HepG2 (cell line): ENCODE measurements at regions not wholly inside any gene's neighbourhood (a gene's known extent, or its start where the extent isn't known, plus 50 kb on each side); places are given as distances from the start of the nearest gene placed in this dataset.

Source experiments
- ATAC-seq: fragments of 200-7000 bp; cut with Tn5 transposase; 3 replicates; pipeline ENCODE4 v1.9.1; 2020; ENCODE audit warnings: mild to moderate bottlenecking, moderate library complexity
- BruUV-seq: library from RNA; stranded (reverse); fragments of 400-500 nt; replicated peaks from 2 replicates; lab custom pipeline; 2021; lab: Mats Ljungman, UMichigan
- CTCF ChIA-PET: fragments of 300-600 bp; formaldehyde crosslinking; extraction: SDS; loops from one replicate; lab custom pipeline; 2021; ENCODE audit warnings: low total read pairs, inconsistent platforms, low intra/inter-chr PET ratio; lab: Yijun Ruan, JAX
- POLR2A ChIA-PET: fragments of 350-600 bp; sonication (Branson Sonifier 250); formaldehyde crosslinking; loops from one replicate; lab custom pipeline; 2020; ENCODE audit warnings: antibody characterized with exemption, inconsistent platforms; lab: Yijun Ruan, JAX
- DNase-seq: peaks from one replicate; pipeline ENCODE4 v3.0.0-alpha.2; 2015; ENCODE audit warnings: low spot score
- FAIRE-seq: peaks from 3 replicates; lab custom pipeline; 2011; peaks lifted over from hg19 to GRCh38; lab: Jason Lieb, UNC
- H2AFZ ChIP-seq: one replicate; pipeline ENCODE4 v1.6.1; 2011; ENCODE audit warnings: low read length, inconsistent platforms
- H3K27ac ChIP-seq: fragments of 300-600 bp; 3 replicates; pipeline ENCODE4 v1.8.0; 2011; ENCODE audit warnings: mixed run types, mild to moderate bottlenecking, mixed read lengths, low read length, inconsistent platforms; ENCODE audit not compliant: insufficient read depth; ENCODE audit errors: extremely low read length
- H3K27me3 ChIP-seq, 2 experiments: fragments of 200-600 bp in 1 of 2; 2 replicates in 1 of 2; 3 replicates in 1 of 2; pipeline versions ENCODE4 v1.6.0 to v1.8.0; 2011; ENCODE audit warnings: low read length in 2 of 2, mild to moderate bottlenecking in 2 of 2, moderate library complexity in 2 of 2, inconsistent platforms in 1 of 2; ENCODE audit not compliant: insufficient read depth in 2 of 2, control insufficient read depth in 1 of 2
- H3K36me3 ChIP-seq, 2 experiments: fragments of 200-600 bp in 1 of 2; replicated peaks in 1 of 2; 2 replicates in 1 of 2; 3 replicates in 1 of 2; pipeline versions ENCODE4 v1.5.1 to v1.8.0; 2011; ENCODE audit warnings: low read length in 2 of 2, inconsistent platforms in 1 of 2; ENCODE audit not compliant: insufficient read depth in 2 of 2, control insufficient read depth in 1 of 2
- H3K4me1 ChIP-seq: 2 replicates; pipeline ENCODE4 v1.5.1; 2012; ENCODE audit warnings: low read length, inconsistent platforms; ENCODE audit not compliant: insufficient read depth
- H3K4me2 ChIP-seq: 2 replicates; pipeline ENCODE4 v1.6.0; 2011; ENCODE audit warnings: low read depth, low read length, inconsistent platforms
- H3K4me3 ChIP-seq, 3 experiments: fragments of 200-600 bp in 1 of 3; sonication (generic), shearing (Covaris generic) in 1 of 3; replicated peaks in 1 of 3; 2 replicates each; pipeline ENCODE4 v1.5.1; 2011 to 2016; ENCODE audit warnings: low read length in 3 of 3, inconsistent platforms in 2 of 3, low read depth in 2 of 3, mild to moderate bottlenecking in 2 of 3, control low read depth in 1 of 3, mixed read lengths in 1 of 3; ENCODE audit not compliant: insufficient read depth in 1 of 3
- H3K79me2 ChIP-seq: one replicate; pipeline ENCODE4 v1.6.1; 2011; ENCODE audit warnings: low read length, inconsistent platforms; ENCODE audit not compliant: insufficient read depth
- H3K9ac ChIP-seq: 2 replicates; pipeline ENCODE4 v1.6.0; 2011; ENCODE audit warnings: mild to moderate bottlenecking, low read depth, low read length, inconsistent platforms; ENCODE audit not compliant: insufficient read depth
- H3K9me3 ChIP-seq: 2 replicates; pipeline ENCODE4 v1.5.1; 2012; ENCODE audit warnings: mild to moderate bottlenecking, low read length
- H4K20me1 ChIP-seq: 2 replicates; pipeline ENCODE4 v1.6.0; 2011; ENCODE audit warnings: inconsistent platforms, mild to moderate bottlenecking, low read length, moderate library complexity; ENCODE audit not compliant: insufficient read depth
- ARID2 ChIP-seq: sonication (generic); formaldehyde crosslinking; IDR thresholded peaks from 2 replicates; pipeline ENCODE4 v1.8.1; 2022; ENCODE audit warnings: mild to moderate bottlenecking, missing genetic modification reagents, borderline replicate concordance
- DNMT3B ChIP-seq: conservative IDR thresholded peaks from 2 replicates; pipeline ENCODE4 v1.6.1; 2016; ENCODE audit warnings: missing biosample characterization, control low read depth
- HOXA3 ChIP-seq: sonication (generic); formaldehyde crosslinking; IDR thresholded peaks from 2 replicates; pipeline ENCODE4 v1.5.0; 2020; ENCODE audit warnings: missing genetic modification reagents
- KAT7 ChIP-seq: IDR thresholded peaks from 2 replicates; pipeline ENCODE4 v1.6.1; 2018; ENCODE audit warnings: borderline replicate concordance, missing compliant biosample characterization
- KDM1A ChIP-seq: IDR thresholded peaks from 2 replicates; pipeline ENCODE4 v1.6.1; 2016; ENCODE audit warnings: missing compliant biosample characterization
- NCOA1 ChIP-seq: sonication (generic); formaldehyde crosslinking; IDR thresholded peaks from 2 replicates; pipeline ENCODE4 v1.9.0; 2021; ENCODE audit warnings: missing genetic modification reagents
- PRMT3 ChIP-seq: sonication (generic); formaldehyde crosslinking; IDR thresholded peaks from 2 replicates; pipeline ENCODE4 v1.8.1; 2022; ENCODE audit warnings: low read depth, mild to moderate bottlenecking, moderate library complexity, missing genetic modification reagents, borderline replicate concordance
- THYN1 ChIP-seq: sonication (generic); formaldehyde crosslinking; IDR thresholded peaks from 2 replicates; pipeline ENCODE4 v1.8.1; 2023; ENCODE audit warnings: low read depth, mild to moderate bottlenecking, moderate library complexity, missing genetic modification reagents, borderline replicate concordance
- ZBTB1 ChIP-seq: sonication (generic); formaldehyde crosslinking; IDR thresholded peaks from 2 replicates; pipeline ENCODE4 v1.4.0; 2020; ENCODE audit warnings: missing genetic modification reagents, borderline replicate concordance
- ZBTB21 ChIP-seq: sonication (generic); formaldehyde crosslinking; IDR thresholded peaks from 2 replicates; pipeline ENCODE4 v1.4.0; 2020; ENCODE audit warnings: missing genetic modification reagents
- ZEB1 ChIP-seq: IDR thresholded peaks from 2 replicates; pipeline ENCODE4 v1.6.1; 2012; ENCODE audit warnings: mild to moderate bottlenecking, low read depth, inconsistent platforms; ENCODE audit not compliant: insufficient replicate concordance
- ZKSCAN5 ChIP-seq: sonication (generic); formaldehyde crosslinking; IDR thresholded peaks from 2 replicates; pipeline ENCODE4 v1.5.1; 2020; ENCODE audit warnings: mild to moderate bottlenecking, missing genetic modification reagents
- ZMYM3 ChIP-seq: sonication (generic); formaldehyde crosslinking; IDR thresholded peaks from 2 replicates; pipeline ENCODE4 v1.5.1; 2020; ENCODE audit warnings: mild to moderate bottlenecking, missing genetic modification reagents
- ZNF225 ChIP-seq: sonication (generic); formaldehyde crosslinking; IDR thresholded peaks from 2 replicates; pipeline ENCODE4 v1.4.0; 2020; ENCODE audit warnings: mild to moderate bottlenecking, missing genetic modification reagents
- ZNF317 ChIP-seq: sonication (generic); formaldehyde crosslinking; IDR thresholded peaks from 2 replicates; pipeline ENCODE4 v1.5.0; 2020; ENCODE audit warnings: mild to moderate bottlenecking, missing genetic modification reagents
- ZNF768 ChIP-seq: sonication (generic); formaldehyde crosslinking; IDR thresholded peaks from 2 replicates; pipeline ENCODE4 v1.4.0; 2020; ENCODE audit warnings: missing genetic modification reagents
- ZNF775 ChIP-seq: sonication (generic); formaldehyde crosslinking; IDR thresholded peaks from 2 replicates; pipeline ENCODE4 v1.4.0; 2020; ENCODE audit warnings: missing genetic modification reagents, mild to moderate bottlenecking, moderate library complexity, borderline replicate concordance
- ZSCAN20 ChIP-seq: sonication (generic); formaldehyde crosslinking; IDR thresholded peaks from 2 replicates; pipeline ENCODE4 v1.4.0; 2020; ENCODE audit warnings: missing genetic modification reagents, mild to moderate bottlenecking, borderline replicate concordance
- WGBS: methylation state at CpG from one replicate; pipeline ENCODE4 v1.1.6; 2017; ENCODE audit warnings: low lambda C conversion rate; 5-methylcytosine and 5-hydroxymethylcytosine counted together
- in situ Hi-C: cut with HindIII; loops from 2 replicates; pipeline ENCODE4 v1.10.0; 2017; ENCODE audit warnings: low pct_unique_long_range_greater_than_20kb; ENCODE audit not compliant: extremely low pct_ligation_motif_present
- intact Hi-C: fragments of 100-400 bp; cut with micrococcal nuclease; formaldehyde crosslinking; loops from one replicate; pipeline ENCODE4 v1.10.0; 2022; ENCODE audit not compliant: unreplicated experiment
- TF ChIP-seq, protein P1 (sequence below): sonication (generic); formaldehyde crosslinking; IDR thresholded peaks from 2 replicates; pipeline ENCODE4 v1.4.0; 2020; ENCODE audit warnings: missing genetic modification reagents, low read depth, mild to moderate bottlenecking, borderline replicate concordance
- TF ChIP-seq, protein P2 (sequence below): sonication (generic); formaldehyde crosslinking; IDR thresholded peaks from 2 replicates; pipeline ENCODE4 v1.5.1; 2020; ENCODE audit warnings: missing genetic modification reagents, mild to moderate bottlenecking, borderline replicate concordance
- TF ChIP-seq, protein P3 (sequence below): sonication (generic); formaldehyde crosslinking; IDR thresholded peaks from 2 replicates; pipeline ENCODE4 v1.4.0; 2020; ENCODE audit warnings: missing genetic modification reagents

DNA sequence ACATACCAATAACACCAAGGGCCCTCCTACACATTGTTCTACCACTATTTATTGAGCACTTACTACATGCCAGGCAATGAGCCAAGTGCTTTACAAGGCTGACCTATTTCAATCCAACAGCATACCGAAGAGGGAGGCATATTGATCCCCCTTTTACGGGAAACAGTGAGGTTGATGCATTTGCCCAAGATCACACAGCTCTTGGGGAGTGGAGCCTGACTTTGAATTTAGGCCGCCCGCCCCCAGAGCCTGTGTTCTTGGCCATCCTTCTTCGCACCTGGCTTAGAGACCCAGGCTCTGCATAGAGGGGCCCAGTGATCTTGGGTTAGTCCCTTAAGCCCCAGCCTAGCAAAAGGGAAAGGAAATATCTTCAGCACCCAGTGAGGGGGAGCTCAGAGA is 158.1 kb upstream of the IER5L start:
- CTCF ChIA-PET: no interaction called here
- Histone ChIP-seq H3K27ac (no peak overlapping the region), H3K9ac (no peak overlapping the region), H4K20me1 (no peaks in the 10 kb centered on the region), H3K79me2 (no peaks in the 10 kb centered on the region)
- no peak for FAIRE-seq
- no TSS peak for BruUV-seq
- 77% methylated on average over 2 of the region's 5 CpGs for WGBS
- peak; percentile 36; the same call in 1 of the 2 replicates for TF ChIP-seq ZMYM3 (CRISPR knock-in tag)
- TF ChIP-seq, protein P1, sequence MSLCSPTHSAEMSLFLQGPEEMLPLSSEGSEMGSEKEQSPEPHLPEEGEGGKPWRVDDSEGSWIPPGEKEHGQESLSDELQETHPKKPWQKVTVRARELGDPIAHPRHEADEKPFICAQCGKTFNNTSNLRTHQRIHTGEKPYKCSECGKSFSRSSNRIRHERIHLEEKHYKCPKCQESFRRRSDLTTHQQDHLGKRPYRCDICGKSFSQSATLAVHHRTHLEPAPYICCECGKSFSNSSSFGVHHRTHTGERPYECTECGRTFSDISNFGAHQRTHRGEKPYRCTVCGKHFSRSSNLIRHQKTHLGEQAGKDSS: no peak
- TF ChIP-seq, protein P2, sequence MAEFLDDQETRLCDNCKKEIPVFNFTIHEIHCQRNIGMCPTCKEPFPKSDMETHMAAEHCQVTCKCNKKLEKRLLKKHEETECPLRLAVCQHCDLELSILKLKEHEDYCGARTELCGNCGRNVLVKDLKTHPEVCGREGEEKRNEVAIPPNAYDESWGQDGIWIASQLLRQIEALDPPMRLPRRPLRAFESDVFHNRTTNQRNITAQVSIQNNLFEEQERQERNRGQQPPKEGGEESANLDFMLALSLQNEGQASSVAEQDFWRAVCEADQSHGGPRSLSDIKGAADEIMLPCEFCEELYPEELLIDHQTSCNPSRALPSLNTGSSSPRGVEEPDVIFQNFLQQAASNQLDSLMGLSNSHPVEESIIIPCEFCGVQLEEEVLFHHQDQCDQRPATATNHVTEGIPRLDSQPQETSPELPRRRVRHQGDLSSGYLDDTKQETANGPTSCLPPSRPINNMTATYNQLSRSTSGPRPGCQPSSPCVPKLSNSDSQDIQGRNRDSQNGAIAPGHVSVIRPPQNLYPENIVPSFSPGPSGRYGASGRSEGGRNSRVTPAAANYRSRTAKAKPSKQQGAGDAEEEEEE: no peak
- TF ChIP-seq KAT7 (CRISPR knock-in tag): no peak
- TF ChIP-seq, protein P3, sequence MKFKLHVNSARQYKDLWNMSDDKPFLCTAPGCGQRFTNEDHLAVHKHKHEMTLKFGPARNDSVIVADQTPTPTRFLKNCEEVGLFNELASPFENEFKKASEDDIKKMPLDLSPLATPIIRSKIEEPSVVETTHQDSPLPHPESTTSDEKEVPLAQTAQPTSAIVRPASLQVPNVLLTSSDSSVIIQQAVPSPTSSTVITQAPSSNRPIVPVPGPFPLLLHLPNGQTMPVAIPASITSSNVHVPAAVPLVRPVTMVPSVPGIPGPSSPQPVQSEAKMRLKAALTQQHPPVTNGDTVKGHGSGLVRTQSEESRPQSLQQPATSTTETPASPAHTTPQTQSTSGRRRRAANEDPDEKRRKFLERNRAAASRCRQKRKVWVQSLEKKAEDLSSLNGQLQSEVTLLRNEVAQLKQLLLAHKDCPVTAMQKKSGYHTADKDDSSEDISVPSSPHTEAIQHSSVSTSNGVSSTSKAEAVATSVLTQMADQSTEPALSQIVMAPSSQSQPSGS (CRISPR knock-in tag): no peak
- no peak for TF ChIP-seq ZEB1
- peak; percentile 91 for TF ChIP-seq ZNF768 (CRISPR knock-in tag)
- no peak for TF ChIP-seq THYN1 (CRISPR knock-in tag)
- TF ChIP-seq HOXA3 (CRISPR knock-in tag): no peak
- TF ChIP-seq ZKSCAN5 (CRISPR knock-in tag): no peak
- TF ChIP-seq ZNF317 (CRISPR knock-in tag): no peak
- no peak for TF ChIP-seq NCOA1 (CRISPR knock-in tag)
- TF ChIP-seq ZBTB1 (CRISPR knock-in tag): no peak
- TF ChIP-seq ZNF775 (CRISPR knock-in tag): no peak
- 0 out of 2 replicates have a peak, but pooled peaks have one; percentile 55 for TF ChIP-seq KDM1A
- no peak for TF ChIP-seq ZBTB21 (CRISPR knock-in tag)
- TF ChIP-seq DNMT3B (CRISPR knock-in tag): no peak
- TF ChIP-seq PRMT3 (CRISPR knock-in tag): no peak
- TF ChIP-seq ZNF225 (CRISPR knock-in tag): no peak
- TF ChIP-seq ZSCAN20 (CRISPR knock-in tag): no peak
- no peak for TF ChIP-seq ARID2
- TF ChIP-seq, all 625 proteins: peak for 3
- no peak for ATAC-seq
- H3K9me3 ChIP-seq: peaks cover 3% of the 10 kb centered on the region
- POLR2A ChIA-PET: interaction anchor here (2.9 to 3.6 kb wide), 3 partner anchors 7 to 160 kb away, joined by 10 to 76 read pairs (median 22); no protein-coding TSS in a partner anchor
- no peaks in the 10 kb centered on the region for H3K27me3 ChIP-seq
- no peak overlapping the region for H3K4me3 ChIP-seq
- H3K4me2 ChIP-seq: no peak overlapping the region
- in situ Hi-C loops (loop anchor here (10.0 kb wide), 1 partner anchor 279 kb away; no protein-coding TSS in a partner anchor), intact Hi-C loops (no loop called here)
- DNase-seq: no peak
- H3K4me1 ChIP-seq: peaks cover 76% of the 10 kb centered on the region
- H3K36me3 ChIP-seq: no peaks in the 10 kb centered on the region
- H2AFZ ChIP-seq: no peak overlapping the region
